GM12873 (cell line): ENCODE measurements at regions not wholly inside any gene's neighbourhood (a gene's known extent, or its start where the extent isn't known, plus 50 kb on each side); places are given as distances from the start of the nearest gene placed in this dataset.

Experiments used
- TF ChIP-seq, protein P1 (sequence below): IDR thresholded peaks from 2 replicates; pipeline ENCODE4 v1.5.1; 2012; ENCODE audit warnings: low read depth, mild to moderate bottlenecking, moderate library complexity, low read length, control low read depth; ENCODE audit not compliant: insufficient read depth; ENCODE audit errors: missing control alignments

GRCh38 chr4:44848466-44848865 lies 122.1 kb upstream of the GNPDA2 start:
- TF ChIP-seq, protein P1, sequence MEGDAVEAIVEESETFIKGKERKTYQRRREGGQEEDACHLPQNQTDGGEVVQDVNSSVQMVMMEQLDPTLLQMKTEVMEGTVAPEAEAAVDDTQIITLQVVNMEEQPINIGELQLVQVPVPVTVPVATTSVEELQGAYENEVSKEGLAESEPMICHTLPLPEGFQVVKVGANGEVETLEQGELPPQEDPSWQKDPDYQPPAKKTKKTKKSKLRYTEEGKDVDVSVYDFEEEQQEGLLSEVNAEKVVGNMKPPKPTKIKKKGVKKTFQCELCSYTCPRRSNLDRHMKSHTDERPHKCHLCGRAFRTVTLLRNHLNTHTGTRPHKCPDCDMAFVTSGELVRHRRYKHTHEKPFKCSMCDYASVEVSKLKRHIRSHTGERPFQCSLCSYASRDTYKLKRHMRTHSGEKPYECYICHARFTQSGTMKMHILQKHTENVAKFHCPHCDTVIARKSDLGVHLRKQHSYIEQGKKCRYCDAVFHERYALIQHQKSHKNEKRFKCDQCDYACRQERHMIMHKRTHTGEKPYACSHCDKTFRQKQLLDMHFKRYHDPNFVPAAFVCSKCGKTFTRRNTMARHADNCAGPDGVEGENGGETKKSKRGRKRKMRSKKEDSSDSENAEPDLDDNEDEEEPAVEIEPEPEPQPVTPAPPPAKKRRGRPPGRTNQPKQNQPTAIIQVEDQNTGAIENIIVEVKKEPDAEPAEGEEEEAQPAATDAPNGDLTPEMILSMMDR: no peak

DNA sequence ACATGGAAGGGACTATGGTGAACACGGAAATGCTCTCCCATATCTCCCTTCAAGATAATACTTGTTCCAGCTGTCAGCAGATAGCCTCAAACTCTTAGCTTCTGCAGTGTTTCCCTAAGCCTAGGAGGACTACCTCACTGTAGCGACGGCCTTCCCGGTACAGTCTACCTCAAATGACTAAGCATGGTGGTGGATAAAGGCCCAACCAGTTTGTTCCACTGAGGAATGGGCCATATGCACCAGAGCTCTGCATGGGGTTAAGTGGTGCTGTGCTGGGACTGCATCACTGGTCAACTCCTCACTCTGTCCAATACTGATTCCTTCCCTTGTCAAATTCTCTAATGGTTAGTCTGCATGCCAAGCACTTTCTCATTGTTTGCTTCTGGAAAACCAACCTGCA lies 119.6 kb upstream of the GNPDA2 start:
- TF ChIP-seq, protein P1: no peak

DNA sequence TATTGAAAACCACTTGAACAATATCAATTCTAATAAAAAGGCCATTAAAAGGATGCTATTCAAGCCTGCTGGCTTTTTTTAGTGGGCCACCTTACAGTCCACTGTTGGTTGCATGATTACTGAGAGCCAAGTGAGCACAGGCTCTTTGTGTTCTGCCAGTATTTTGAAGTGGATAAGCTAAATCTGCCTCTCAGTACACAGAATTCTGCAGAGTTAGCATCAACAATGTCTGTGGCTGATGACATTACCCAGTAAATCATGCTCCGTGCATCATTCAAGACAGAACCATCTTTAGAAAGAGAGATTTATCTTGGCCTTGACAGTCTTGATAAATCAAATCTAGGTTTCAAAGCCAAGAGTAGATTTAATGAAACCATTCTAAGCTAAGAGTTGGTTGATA lies 119.0 kb upstream of the GNPDA2 start:
- TF ChIP-seq, protein P1: no peak

DNA sequence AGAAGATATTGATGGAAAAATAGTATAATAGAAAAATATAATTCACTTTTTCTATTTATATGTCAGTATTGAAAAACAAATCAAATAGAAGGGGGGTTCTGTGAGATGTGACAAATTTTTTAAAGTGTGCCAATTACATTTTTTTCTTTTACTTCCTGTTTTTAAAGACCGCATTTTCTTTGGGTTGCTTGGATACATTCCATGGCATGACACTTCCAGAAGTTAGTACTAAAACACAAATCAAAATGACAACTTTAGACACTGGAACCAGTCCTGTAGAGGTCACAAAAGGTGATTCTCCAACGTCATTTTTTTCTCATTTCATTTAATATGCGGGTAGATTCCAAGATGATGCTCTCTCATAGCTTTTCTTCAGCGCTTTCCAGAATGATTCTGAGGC lies 116.2 kb upstream of the GNPDA2 start:
- TF ChIP-seq, protein P1: no peak

GRCh38 chr4:44817930-44818329 lies 91.6 kb upstream of the GNPDA2 start:
- TF ChIP-seq, protein P1: no peak

- TF ChIP-seq, protein P1: no peak
These were observed 79.7 kb upstream of the GNPDA2 start for GRCh38 chr4:44806071-44806470.

GRCh38 chr4:44804301-44804700 lies 77.9 kb upstream of the GNPDA2 start:
- TF ChIP-seq, protein P1: no peak
